ENCODE measurements at regions not wholly inside any gene's neighbourhood (a gene's known extent, or its start where the extent isn't known, plus 50 kb on each side); places are given as distances from the start of the nearest gene placed in this dataset.

DNA sequence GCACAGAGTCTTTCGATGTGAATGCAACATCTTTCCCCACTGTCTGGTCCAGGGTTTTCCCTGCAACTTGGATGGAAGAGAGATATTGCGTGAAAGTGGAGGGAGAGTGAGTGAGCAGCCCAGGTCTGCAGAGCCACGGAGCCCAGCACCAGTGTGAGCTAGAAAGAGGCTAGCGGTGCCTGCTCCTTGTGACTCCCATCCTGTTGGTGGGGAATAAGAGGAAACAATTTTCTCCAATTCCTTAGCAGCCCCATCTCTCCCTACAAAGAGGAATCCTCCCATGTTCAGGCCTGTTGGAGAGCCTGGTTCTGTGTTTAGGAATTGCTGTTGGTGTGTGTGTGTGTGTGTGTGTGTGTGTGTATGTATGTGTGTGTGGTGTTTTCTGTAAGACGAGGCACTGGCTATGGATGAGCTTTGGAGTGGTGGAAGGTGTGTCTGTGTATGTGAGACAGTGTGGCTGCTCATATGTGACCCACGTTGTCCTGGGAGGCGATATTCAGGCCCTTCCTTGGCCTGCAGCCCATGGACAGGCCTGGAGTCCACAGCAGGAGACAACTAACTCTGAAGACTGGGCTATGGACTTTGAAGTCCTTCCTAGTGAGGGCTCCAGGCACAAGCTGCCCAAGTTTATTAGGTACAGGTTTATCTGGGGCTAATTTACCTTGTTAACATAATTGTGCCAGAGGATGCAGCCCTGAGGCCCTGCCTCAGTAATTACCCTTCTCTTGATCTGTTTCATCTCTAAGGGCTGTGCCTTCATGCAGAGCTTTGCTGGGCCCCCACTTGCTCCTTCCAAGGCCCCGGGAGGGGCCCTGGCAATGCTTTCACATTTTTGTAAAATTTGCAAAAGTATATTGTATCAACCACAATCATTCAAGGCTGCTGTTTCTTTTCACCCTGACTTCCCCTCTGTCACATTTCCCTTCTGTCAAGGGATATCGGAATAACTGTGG, 88.6 kb upstream of the HAAO start:
- no peak for DNase-seq (ENCODE audit: low read depth)
- TF ChIP-seq, protein P1, sequence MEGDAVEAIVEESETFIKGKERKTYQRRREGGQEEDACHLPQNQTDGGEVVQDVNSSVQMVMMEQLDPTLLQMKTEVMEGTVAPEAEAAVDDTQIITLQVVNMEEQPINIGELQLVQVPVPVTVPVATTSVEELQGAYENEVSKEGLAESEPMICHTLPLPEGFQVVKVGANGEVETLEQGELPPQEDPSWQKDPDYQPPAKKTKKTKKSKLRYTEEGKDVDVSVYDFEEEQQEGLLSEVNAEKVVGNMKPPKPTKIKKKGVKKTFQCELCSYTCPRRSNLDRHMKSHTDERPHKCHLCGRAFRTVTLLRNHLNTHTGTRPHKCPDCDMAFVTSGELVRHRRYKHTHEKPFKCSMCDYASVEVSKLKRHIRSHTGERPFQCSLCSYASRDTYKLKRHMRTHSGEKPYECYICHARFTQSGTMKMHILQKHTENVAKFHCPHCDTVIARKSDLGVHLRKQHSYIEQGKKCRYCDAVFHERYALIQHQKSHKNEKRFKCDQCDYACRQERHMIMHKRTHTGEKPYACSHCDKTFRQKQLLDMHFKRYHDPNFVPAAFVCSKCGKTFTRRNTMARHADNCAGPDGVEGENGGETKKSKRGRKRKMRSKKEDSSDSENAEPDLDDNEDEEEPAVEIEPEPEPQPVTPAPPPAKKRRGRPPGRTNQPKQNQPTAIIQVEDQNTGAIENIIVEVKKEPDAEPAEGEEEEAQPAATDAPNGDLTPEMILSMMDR (conservative IDR thresholded peaks at IDR 0.05; ENCODE audit: low read length) = no peak
- H3K4me3 ChIP-seq (ENCODE audit: low read length) = no peak overlapping the region

DNA sequence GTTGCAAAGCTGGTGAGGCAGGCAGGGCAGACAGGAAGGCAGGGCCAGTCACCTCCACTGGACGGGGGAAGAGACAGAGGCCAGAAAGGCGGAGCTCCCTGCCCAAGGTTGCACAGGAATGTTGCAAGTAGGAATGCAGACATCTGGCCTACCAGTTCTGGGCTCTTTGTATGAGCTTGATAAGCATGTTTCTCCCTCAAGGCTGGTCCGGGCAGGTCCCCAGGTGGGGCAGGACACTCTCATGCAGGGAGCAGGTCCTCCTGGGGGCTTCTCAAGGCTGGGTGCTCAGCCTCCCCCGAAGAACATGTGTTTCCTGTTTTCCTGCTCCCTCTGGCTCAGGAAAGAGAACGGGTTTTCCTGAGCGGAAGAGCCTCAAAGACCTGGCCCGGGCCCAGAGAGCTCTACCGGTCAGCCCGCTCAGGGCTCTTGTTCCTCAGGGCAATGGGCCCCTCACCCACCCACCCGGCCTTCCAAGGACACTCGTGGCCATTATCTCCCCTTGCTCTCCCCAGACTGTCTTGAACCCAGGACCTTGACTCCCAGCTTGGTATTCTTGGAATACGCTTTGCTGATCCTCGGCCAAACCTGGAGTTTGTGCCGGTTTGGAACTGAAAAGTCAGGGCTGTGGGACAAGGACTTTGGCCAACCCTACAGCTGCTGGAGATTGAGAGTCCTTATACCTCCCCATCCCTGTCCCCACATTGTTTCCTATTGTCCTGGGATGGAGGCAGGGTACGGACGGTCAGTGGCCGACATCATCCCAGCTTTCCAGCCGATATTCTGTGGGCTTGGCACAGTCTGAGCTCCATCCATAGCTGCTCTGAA, 87.7 kb upstream of the HAAO start:
- DNase-seq (ENCODE audit: low read depth) = no peak
- TF ChIP-seq, protein P1 (conservative IDR thresholded peaks at IDR 0.05; ENCODE audit: low read length) = no peak
- no peak overlapping the region for H3K4me3 ChIP-seq (ENCODE audit: low read length)

DNA sequence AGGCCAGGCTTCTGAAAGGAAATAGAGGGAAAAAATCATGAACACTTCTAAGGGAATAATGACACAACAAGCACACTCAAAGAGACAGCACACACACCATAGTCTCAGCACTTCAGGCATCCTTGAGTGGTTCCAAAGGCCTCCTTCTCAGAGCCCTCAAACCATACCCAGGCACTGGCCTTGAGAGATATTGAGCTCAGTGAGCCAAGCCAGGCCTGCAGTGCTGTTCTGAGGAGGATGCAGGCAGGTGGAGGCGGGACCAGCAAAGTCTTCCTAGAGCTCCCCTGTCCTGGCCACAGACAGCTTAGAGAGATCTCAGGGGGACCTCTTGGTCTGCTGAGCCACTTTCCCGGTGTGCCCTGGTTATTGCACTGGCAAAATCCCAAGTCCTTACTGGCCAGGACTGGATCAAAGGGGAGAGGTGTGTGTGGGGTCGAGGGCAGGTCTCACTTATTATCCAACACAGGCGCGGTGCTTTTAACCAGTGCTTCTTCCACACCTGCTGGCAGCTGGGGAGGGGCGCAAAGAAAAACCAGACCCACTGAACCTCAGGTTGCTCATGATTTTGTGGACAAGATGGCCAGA, 86.8 kb upstream of the HAAO start:
- TF ChIP-seq, protein P1 (conservative IDR thresholded peaks at IDR 0.05; ENCODE audit: low read length) = no peak
- H3K4me3 ChIP-seq (ENCODE audit: low read length) = no peak overlapping the region
- no peak for DNase-seq (ENCODE audit: low read depth)

DNA sequence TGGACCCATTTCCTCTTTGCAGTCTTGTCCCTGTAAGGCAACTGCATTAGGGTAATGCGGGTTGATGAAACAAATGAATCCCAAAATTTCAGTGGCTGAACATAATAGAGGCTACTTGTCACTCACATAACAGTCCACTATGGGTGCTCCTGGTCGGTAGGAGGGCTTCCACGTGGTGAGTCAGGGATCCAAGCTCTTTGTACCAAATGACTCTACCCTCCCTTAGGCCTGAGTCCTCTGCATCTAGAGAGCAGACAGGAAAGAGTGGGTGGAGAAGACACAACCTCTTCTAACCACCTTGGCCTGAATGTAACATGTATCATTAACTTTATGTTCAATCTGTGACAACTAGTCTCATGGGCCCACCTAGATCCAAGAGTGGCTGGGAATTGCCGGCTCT, 86.2 kb upstream of the HAAO start:
- no peak overlapping the region for H3K4me3 ChIP-seq (ENCODE audit: low read length)
- TF ChIP-seq, protein P1 (conservative IDR thresholded peaks at IDR 0.05; ENCODE audit: low read length) = no peak
- no peak for DNase-seq (ENCODE audit: low read depth)

DNA sequence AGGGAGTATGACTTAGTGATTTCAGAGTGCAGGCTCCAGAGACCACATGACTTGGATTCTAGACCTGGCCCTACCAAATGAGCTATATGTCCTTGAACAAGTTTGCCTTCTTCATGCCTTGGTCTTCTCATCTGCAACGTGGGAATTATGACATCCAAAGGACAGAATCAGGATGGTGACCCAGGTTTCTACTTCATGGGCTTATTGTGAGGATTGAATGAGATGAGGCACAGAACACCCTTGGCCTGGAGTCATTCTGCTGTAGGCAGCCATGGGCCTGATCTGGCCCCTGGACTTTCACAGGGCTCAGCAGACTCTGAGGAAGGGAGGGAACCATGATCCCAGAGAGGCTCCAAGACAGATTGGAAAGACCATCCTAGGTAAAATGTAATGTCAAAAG, 85.6 kb upstream of the HAAO start:
- TF ChIP-seq, protein P1 (conservative IDR thresholded peaks at IDR 0.05; ENCODE audit: low read length) = no peak
- H3K4me3 ChIP-seq (ENCODE audit: low read length) = no peak overlapping the region
- DNase-seq (ENCODE audit: low read depth) = no peak

DNA sequence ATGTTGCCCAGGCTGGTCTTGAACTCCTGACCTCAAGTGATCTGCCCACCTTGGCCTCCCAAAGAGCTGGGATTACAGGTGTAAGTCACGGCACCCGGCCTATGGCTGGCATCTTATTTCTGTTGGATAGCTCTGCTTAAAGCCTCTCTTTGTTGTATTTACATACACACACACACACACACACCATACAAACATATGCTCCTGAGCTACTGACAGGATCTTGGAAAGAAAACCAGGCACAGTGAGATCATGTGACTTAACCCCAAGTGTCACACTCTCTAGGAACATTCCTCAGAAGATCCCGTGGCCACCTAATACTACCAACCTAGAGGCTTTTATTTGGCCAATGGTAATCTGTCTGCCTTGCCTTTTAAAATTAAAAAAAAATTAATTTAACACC, 85.1 kb upstream of the HAAO start:
- H3K4me3 ChIP-seq (ENCODE audit: low read length) = no peak overlapping the region
- DNase-seq (ENCODE audit: low read depth) = no peak
- TF ChIP-seq, protein P1 (conservative IDR thresholded peaks at IDR 0.05; ENCODE audit: low read length) = no peak
